DND-41 (cell line): ENCODE measurements at regions not wholly inside any gene's neighbourhood (a gene's known extent, or its start where the extent isn't known, plus 50 kb on each side); places are given as distances from the start of the nearest gene placed in this dataset.

Experiments used
- CTCF ChIP-seq: IDR thresholded peaks from 2 replicates; pipeline ENCODE4 v1.5.1; 2012; ENCODE audit warnings: borderline replicate concordance, low read length, moderate library complexity, mild to moderate bottlenecking; ENCODE audit not compliant: poor library complexity, severe bottlenecking; ENCODE audit errors: extremely low read depth
- EZH2 ChIP-seq: IDR thresholded peaks from 3 replicates; pipeline ENCODE4 v1.6.1; 2012; ENCODE audit warnings: borderline replicate concordance, low read depth, mild to moderate bottlenecking, moderate library complexity, low read length, inconsistent platforms; ENCODE audit not compliant: severe bottlenecking

DNA sequence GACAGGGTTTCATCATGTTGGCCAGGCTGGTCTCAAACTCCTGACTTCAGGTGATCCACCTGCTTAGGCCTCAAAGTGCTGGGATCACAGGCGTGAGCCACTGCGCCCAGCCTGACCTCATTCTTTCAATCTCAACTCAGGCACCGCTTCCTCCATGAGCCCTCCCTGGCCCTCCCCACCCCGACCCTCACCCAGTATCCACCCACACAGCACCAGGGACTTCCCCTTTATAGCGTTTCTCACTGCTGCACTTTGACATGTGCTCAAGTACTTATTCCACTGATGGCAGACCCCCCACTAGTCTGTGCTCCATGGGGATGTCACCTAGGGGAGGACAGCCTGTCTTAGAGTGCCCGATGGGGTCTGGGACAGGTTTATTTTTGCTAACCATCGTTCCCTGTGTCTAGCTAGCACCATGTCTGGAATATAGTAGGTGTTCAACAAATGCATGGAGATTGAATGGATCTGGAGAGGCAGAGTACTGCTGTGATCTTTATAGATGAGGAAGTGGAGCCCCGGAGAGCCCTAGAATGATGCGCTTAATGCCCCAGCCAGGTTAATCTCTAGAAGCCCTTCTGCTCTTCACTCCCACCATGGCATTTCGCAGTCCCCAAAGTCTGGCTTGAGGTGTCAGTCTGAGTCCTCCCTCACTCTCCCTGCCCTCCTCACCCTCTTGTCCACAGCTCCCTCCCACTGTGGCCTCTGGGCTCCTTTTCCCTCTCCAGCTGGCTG lies 258.8 kb downstream of the RPS24 start:
- TF ChIP-seq EZH2 (no peak), CTCF (no peak)
